GM23338 (cell line): ENCODE measurements at regions not wholly inside any gene's neighbourhood (a gene's known extent, or its start where the extent isn't known, plus 50 kb on each side); places are given as distances from the start of the nearest gene placed in this dataset.
"Not testable (repeated sequence)": the region's sequence is repeated elsewhere in the genome, so short reads cannot be mapped to it uniquely, and the experiment has no call there.

Source experiments
- ATAC-seq: fragments of 200-7000 bp; cut with Tn5 transposase; 3 replicates; pipeline ENCODE4 v1.9.1; 2020
- DNase-seq: peaks from one replicate; pipeline ENCODE4 v3.0.0-alpha.2; 2015; ENCODE audit warnings: low spot score
- H2AFZ ChIP-seq: fragments of 200-600 bp; sonication (generic); 2 replicates; pipeline ENCODE4 v1.8.0; 2016; ENCODE audit warnings: antibody characterized with exemption, mild to moderate bottlenecking, moderate library complexity
- H3F3A ChIP-seq: fragments of 200-600 bp; sonication (generic); replicated peaks from 2 replicates; pipeline ENCODE4 v1.8.0; 2017; ENCODE audit warnings: antibody characterized with exemption, mixed run types, low read depth
- H3K27ac ChIP-seq: fragments of 200-600 bp; sonication (generic); 2 replicates; pipeline ENCODE4 v1.6.1; 2016; ENCODE audit warnings: low read depth
- H3K27me3 ChIP-seq: fragments of 200-600 bp; sonication (generic); 2 replicates; pipeline ENCODE4 v1.8.0; 2016; ENCODE audit warnings: mild to moderate bottlenecking, mixed run types, moderate library complexity; ENCODE audit not compliant: insufficient read depth
- H3K36me3 ChIP-seq: fragments of 200-600 bp; sonication (generic); 2 replicates; pipeline ENCODE4 v1.8.0; 2016; ENCODE audit warnings: mild to moderate bottlenecking; ENCODE audit not compliant: insufficient read depth
- H3K4me1 ChIP-seq: fragments of 200-600 bp; sonication (generic); 2 replicates; pipeline ENCODE4 v1.8.0; 2016; ENCODE audit warnings: mild to moderate bottlenecking, moderate library complexity; ENCODE audit not compliant: insufficient read depth
- H3K4me2 ChIP-seq: fragments of 200-600 bp; sonication (generic); 2 replicates; pipeline ENCODE4 v1.7.1; 2017; ENCODE audit warnings: mixed run types
- H3K4me3 ChIP-seq: fragments of 200-600 bp; sonication (generic); 2 replicates; pipeline ENCODE4 v1.6.1; 2016; ENCODE audit warnings: mixed run types
- H3K79me2 ChIP-seq: fragments of 200-600 bp; sonication (generic); replicated peaks from 2 replicates; pipeline ENCODE4 v1.8.0; 2017; ENCODE audit warnings: mild to moderate bottlenecking; ENCODE audit not compliant: insufficient read depth
- H3K9me2 ChIP-seq: fragments of 200-600 bp; sonication (generic); 2 replicates; pipeline ENCODE4 v1.8.0; 2017; ENCODE audit not compliant: insufficient read depth
- H4K20me1 ChIP-seq: fragments of 200-600 bp; sonication (generic); replicated peaks from 2 replicates; pipeline ENCODE4 v1.8.0; 2017; ENCODE audit warnings: mild to moderate bottlenecking; ENCODE audit not compliant: insufficient read depth
- H3K27ac Mint-ChIP-seq: 2 replicates; pipeline ENCODE4 v1.8.0; 2020; ENCODE audit warnings: inconsistent platforms, mild to moderate bottlenecking, moderate library complexity, mixed read lengths
- H3K27me3 Mint-ChIP-seq: 3 replicates; pipeline ENCODE4 v1.8.0; 2022; ENCODE audit warnings: low read depth, mild to moderate bottlenecking, moderate library complexity, mixed read lengths, inconsistent platforms; ENCODE audit not compliant: insufficient read depth, poor library complexity
- H3K36me3 Mint-ChIP-seq: 3 replicates; pipeline ENCODE4 v1.8.0; 2021; ENCODE audit warnings: low read depth, mild to moderate bottlenecking, inconsistent platforms, moderate library complexity, mixed read lengths
- H3K4me1 Mint-ChIP-seq: 3 replicates; pipeline ENCODE4 v1.8.0; 2020; ENCODE audit warnings: mild to moderate bottlenecking, inconsistent platforms, mixed read lengths
- H3K4me3 Mint-ChIP-seq: 3 replicates; pipeline ENCODE4 v1.8.0; 2021; ENCODE audit warnings: moderate library complexity, mild to moderate bottlenecking, inconsistent platforms, mixed read lengths
- H3K9me3 Mint-ChIP-seq: 3 replicates; pipeline ENCODE4 v1.8.0; 2020; ENCODE audit warnings: moderate library complexity, mild to moderate bottlenecking, inconsistent platforms, mixed read lengths
- EZH2phosphoT487 ChIP-seq: fragments of 200-600 bp; sonication (generic); IDR thresholded peaks from one replicate; pipeline ENCODE4 v1.8.1; 2018; ENCODE audit warnings: antibody characterized with exemption; ENCODE audit not compliant: unreplicated experiment
- ZNF462 ChIP-seq: fragments of 250-450 bp; sonication (Bioruptor Pico); IDR thresholded peaks from 2 replicates; pipeline ENCODE4 v1.5.0; 2020; ENCODE audit warnings: mild to moderate bottlenecking, moderate library complexity

- TF ChIP-seq ZNF462 (no peak), EZH2phosphoT487 (no peak)
These were observed 81.6 kb upstream of the ADGRA3 start (continued) for GRCh38 chr4:22597471-22597870.

GRCh38 chr4:22598113-22599047 is 82.5 kb upstream of the ADGRA3 start:
- not testable (repeated sequence) for H3K4me3 Mint-ChIP-seq

GRCh38 chr4:22599228-22599928 is 83.5 kb upstream of the ADGRA3 start:
- not testable (repeated sequence) for H3K79me2 ChIP-seq, H3K9me3 Mint-ChIP-seq, H3K4me2 ChIP-seq, H3K4me3 Mint-ChIP-seq, H3K4me3 ChIP-seq, H3F3A ChIP-seq, H3K27ac ChIP-seq, H4K20me1 ChIP-seq, H3K4me1 Mint-ChIP-seq, H3K27me3 ChIP-seq, H3K4me1 ChIP-seq, H3K9me2 ChIP-seq, DNase-seq, H3K36me3 ChIP-seq, H3K27me3 Mint-ChIP-seq, H2AFZ ChIP-seq, H3K36me3 Mint-ChIP-seq, H3K27ac Mint-ChIP-seq, ATAC-seq

More at GRCh38 chr4:22598113-22599047, 82.5 kb upstream of the ADGRA3 start:
- H3K36me3 ChIP-seq, H3F3A ChIP-seq, H4K20me1 ChIP-seq, ATAC-seq, H3K27ac ChIP-seq, H3K9me2 ChIP-seq, H3K4me1 ChIP-seq, H3K27me3 Mint-ChIP-seq, H3K4me1 Mint-ChIP-seq, H3K27me3 ChIP-seq, H3K79me2 ChIP-seq, H2AFZ ChIP-seq, H3K9me3 Mint-ChIP-seq, DNase-seq, H3K4me2 ChIP-seq, H3K36me3 Mint-ChIP-seq, H3K4me3 ChIP-seq, H3K27ac Mint-ChIP-seq: not testable (repeated sequence)

GRCh38 chr4:22599929-22600432 is 84.1 kb upstream of the ADGRA3 start:
- H3K27ac Mint-ChIP-seq, H3F3A ChIP-seq, H3K27ac ChIP-seq, H3K27me3 ChIP-seq, H3K4me3 ChIP-seq, H3K27me3 Mint-ChIP-seq, H2AFZ ChIP-seq, H3K4me1 Mint-ChIP-seq, H3K36me3 Mint-ChIP-seq, H3K9me3 Mint-ChIP-seq, H3K36me3 ChIP-seq, ATAC-seq, H3K4me1 ChIP-seq, H3K9me2 ChIP-seq, H4K20me1 ChIP-seq, H3K4me2 ChIP-seq, H3K4me3 Mint-ChIP-seq, H3K79me2 ChIP-seq, DNase-seq: not testable (repeated sequence)
